ENCODE measurements at regions not wholly inside any gene's neighbourhood (a gene's known extent, or its start where the extent isn't known, plus 50 kb on each side); places are given as distances from the start of the nearest gene placed in this dataset.

DNA sequence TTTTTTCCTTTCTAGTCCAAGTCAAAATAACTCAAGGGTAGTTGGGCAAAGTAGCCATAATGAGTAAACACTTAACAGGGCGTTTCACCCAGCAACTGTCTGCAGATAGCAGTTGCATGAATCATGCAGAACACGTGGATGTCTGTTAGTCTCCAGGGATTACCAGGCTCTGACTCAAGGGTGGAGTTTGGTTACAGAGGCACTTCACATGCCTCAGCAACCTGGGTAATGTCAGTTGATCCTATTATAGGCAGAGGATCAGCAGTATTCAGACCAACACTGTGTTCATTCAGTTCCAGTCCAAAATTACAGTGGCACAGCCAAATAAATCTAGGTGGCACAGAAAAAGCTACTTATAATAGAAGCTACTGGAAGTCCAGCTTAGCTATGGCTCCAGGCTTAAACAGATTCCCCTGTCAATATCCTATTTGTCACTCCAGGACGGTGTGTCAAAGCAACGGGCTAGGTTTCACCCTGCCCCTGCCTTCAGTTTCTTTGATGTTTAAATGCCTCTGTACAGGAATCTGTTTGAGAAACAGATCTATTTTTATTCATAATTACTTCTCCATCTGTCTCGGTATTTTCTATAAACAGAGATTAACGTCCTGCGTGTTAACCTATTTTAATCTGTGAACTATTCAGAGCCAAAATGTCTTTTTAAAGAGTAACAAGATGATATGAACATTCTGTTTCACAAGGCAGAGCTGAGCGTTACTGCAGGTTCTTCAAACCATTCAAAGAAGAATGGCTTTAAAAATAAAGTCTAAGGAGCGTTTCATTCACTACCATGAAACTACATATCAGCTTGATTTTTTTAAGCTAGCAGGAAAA, 162.6 kb upstream of the AKR1E2 start:
- DNase-seq: peak in 1 of 2 donors; percentile 20

DNA sequence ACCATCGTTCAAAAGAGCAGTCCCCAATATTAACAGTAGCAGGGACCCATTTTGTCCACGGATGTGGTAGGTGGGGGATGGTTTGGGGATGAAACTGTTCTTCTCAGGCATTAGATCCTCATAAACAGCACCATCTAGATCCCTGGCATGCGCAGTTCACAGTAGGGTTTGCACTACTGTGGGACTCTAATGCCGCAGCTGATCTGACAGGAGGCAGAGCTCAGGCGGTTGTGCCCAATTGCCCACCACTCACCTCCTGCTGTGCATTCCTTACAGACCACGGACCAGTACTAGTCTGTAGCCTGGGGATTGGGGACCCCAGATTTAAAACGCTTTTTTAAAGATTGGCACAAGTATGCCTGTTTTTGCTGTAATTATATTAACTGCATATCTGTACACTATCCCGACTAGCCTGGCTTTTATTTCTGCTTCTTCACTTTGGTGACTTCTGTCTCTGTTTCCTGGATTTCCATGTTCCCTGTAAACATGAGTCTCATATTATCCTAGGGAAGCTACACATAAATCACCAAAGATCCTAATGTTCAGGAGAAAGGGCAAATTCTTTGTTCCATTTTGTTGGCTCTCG, 163.3 kb upstream of the AKR1E2 start:
- no peak for DNase-seq

DNA sequence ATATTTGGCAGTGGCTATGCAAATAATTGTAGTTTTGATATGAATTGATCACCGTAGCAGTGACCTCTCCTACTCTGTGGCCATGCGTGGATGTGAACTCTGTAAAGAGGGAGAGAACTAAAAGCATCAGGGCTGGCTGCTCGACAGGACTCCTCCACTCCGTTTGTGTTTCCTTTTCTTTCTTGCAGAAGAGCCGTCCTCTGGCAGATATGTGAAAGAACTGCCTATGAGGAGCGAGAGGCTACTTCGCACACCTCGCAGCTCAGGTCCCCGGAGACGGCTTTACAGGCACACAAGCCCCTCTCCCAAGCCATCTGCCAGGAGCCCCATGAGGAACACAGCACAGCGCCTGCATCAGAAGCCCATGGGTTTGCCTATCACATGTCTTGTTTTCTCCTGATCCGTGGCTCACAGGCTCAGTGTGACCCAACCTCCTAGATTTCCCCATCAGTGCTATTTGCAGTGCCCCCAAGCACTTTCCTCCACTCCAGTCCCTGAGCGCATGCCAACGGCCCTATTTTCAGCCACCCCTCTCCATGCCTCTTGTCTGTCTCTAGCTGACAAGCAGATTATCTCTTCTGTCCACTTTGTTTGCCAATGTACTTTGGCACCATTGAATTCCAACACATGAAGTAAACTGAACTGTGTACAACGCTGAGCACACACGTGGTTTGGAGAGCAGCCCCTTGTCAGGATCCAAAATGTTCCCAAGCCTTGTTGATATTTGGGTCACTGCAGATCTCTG, 164.3 kb upstream of the AKR1E2 start:
- DNase-seq: no peak

DNA sequence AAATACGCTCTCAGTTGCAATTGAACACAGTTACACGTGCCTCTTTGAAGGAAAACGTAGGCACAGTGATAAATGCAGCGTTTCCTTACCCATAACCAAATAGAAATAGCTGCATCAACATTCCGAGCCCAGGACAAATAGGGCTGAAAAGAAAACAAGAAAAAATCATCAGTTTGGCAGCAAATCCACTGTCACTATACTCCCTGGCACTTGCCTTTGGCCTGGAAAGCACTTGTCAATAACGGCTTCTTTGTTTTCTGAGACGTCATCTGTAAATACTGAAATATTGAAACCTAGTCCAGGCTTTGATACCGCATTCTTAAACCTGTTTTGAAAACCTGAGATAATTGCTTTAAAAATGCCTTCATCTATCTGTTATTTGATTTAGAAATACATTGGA, 167.2 kb upstream of the AKR1E2 start:
- DNase-seq: no peak

DNA sequence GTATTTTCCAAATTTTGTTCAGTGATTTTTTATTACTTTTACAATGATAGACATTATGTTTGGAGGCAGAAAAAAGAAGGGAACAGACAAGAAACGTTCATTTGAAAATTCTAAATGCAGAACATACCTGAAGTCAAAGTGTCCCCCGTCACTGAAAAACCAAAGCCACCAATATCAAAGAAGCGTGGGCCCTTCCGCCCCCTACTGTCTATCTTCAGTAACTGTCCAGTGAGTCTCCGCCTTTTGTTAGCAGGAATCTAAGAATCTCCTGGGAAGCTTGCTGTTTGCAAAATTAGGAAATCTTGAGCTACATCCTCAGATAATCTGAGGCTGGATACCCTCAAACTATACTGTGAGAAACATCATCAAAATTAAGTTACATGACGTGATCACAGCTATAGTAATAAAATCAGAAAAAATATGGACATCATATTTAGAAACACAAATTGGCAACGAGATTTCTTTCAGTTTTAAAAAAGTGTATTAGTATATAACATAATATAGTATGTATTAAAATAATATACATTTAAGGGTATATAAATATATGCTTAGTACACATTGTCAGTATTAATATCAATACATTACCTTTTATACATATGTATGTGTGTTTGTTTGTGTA, 169.3 kb upstream of the AKR1E2 start:
- peak in 1 of 2 donors; percentile 33 for DNase-seq

DNA sequence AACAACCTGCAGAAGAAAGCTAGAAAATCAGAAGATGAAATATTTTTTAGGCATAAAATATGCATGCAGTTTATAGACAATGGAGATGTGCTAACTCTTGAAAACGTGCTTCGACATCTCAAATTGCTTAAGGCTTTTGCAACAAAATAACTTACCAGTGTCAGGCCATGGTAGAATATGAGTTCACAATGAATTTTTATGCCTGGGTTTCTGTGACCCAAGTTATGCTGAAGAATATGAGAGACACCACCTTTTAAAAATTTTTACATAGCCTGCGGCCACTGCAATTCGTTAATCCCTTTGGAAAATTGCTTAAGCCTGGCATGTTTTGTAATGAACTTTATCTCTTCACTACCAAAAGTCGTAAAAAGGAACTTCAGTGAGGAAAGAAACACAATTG, 170.1 kb upstream of the AKR1E2 start:
- no peak for DNase-seq

DNA sequence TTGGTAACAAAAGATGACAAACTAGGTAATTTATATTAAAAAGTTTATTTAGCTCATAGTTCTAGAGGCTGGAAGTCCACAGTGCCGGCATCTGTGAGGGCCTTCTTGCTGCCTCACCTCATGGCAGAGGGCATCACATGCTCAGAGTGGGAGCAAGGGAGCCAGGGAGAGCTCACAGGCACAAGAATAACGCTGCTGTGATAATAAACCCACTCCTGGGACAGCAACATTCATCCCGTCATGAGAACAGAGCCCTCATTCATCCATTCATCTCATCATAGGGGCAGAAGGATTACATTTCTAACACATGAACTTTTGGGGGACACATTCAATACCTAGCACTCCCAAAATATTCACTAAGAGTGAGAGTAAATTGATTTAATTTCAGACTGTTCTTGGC, 170.6 kb upstream of the AKR1E2 start:
- DNase-seq: no peak

DNA sequence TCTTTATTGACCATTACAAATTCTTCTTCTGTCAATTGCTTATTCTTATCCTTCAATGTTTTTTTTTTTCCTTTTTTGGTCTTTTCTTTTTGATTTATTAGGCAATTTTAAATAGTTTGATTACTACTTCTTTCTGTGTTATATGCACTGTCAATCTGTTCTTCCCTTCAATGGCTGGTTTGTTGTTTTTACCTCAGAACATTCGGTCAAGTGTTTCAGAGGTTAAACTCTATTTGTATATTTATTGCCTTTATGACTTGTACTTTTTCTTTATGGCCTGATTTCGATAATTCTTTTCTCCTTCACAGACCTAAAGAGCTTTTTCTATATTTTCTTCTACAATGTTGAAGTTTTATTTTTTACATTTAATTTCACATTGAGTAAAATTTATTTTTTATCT, 171.5 kb upstream of the AKR1E2 start:
- DNase-seq: no peak

DNA sequence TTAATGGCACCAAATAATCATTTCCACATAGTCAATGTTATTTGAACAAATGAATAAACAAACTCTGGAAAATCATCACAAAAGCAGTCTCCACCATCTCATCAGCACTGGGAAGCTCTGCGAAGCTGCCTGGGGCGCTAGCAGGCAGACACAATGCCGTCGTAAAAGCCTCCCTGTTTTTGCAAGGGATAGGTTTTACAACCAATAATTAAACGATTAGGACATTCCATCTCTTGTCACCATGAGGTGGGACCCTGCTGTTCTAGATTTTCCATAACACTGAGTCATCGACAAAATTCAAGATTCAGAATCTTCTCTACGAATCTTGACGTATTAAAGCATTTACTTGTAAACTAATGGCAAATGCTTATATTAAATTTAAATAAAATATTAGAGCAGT, 172.8 kb upstream of the AKR1E2 start:
- DNase-seq: no peak

DNA sequence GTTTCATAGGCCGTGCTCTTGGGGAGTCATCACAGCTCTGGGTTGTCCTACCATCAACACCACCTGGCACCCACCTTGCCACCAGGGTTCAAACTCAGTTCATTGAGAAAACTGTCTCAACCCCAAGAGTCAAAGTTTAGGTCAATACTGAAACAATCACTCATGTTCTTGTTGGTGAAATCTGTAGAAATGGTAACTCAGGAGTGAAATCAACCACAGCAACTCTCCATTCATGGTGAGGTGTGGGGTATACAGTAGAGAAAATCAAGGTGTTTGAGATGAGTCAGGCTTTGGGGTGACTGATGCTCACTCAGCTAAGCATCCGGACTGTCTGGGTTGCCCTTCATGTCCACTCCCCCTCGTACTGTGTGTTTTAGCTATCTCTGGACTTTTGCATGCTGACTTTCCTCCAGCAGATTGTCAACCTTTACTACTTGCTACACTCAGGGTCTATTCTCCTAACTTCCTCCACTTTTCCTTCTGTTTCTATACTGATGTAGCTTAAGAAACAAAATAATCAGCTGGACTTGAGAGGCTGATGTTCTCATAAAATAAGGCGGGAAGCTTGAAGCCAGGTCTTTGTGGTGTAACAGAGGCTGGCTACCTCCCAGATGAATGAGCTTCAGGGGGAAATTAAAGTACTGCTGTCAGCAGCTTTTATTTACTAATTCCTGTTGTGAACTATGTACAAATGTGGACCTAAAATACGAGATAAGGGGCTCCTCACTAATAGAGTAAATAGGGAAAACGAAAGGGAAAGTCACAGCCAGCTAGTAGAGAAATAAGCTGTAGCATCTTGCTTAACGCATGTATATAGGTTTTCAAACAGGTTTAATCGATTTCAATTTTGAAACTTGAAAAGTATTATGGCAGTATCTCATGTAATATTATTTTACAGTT, 173.6 kb upstream of the AKR1E2 start:
- no peak for DNase-seq

DNA sequence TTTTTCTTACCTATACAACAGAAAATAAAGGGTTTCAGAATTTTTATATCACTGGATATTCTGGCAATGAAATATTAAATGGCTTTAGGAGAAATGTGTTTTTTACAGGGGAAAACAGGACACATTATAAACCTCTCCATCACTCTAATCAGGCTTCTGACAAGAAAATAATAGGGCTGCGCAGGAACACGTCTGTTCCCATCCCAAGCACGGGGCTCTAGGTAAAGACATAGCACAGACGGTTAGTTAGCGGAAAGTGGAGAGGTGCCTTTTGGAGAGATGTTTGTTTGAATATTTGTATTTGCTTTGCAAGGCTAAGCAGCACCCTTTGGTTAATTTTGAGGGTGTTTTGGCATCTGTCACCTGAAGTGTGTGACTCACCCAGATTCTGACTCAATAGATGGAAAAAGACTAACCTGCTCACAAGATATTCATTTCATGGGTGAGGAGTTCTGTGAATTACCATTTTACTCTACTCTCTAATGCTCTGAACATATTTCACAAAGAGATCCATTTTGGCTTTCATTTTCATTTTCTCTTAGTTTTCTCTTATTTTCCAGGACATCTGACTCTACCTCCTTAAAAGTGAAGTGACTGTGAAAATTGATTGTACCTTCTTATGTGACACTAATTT, 174.5 kb upstream of the AKR1E2 start:
- no peak for DNase-seq

DNA sequence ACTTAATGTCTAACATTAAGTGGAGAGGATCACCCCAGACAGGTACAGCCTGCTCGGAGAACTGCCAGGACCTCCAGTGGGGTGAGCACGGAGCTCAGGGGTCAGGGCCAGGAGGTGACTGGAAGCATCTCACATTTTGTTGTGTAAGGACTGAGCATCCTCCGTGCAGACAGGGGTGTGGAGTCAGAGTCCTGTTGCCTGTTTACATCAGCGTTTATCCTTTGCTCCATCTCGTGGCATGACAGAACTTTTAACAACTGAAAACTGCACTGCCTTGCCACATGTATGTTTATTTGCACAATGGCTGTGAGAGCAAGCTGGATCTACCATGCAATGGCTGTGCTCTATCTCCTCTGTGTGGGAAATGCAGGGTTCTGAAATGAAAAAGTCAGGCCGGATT, 175.4 kb upstream of the AKR1E2 start:
- DNase-seq: no peak

DNA sequence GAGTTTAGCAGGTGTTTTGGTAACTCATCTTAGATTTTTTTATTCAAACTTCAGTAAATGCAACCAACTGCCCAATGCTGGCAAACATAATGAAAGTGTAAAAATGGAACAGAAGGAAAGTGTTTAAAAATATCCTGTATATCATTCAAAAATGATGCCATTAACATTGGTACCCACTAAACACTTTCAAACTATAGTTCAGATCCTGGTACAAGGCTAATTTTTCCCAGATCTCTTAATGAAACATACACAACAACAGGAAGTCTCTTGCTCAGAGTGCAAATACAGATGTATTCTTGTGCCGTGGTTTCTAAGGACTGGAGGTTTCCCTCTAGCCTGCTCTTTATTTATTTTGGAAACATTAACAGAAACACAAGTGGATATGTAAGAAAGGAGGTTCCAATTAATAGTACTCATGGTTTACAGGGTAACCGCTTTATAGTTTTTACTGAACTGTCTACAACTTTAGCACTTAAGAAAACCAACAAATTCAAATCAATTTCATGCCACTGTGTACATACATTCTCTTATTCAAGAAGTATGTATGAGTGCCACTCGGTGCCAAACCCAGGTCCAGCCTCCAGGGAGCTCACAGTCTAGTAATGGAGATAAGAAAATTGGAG, 176.0 kb upstream of the AKR1E2 start:
- DNase-seq: peak in 1 of 2 donors; percentile 15

DNA sequence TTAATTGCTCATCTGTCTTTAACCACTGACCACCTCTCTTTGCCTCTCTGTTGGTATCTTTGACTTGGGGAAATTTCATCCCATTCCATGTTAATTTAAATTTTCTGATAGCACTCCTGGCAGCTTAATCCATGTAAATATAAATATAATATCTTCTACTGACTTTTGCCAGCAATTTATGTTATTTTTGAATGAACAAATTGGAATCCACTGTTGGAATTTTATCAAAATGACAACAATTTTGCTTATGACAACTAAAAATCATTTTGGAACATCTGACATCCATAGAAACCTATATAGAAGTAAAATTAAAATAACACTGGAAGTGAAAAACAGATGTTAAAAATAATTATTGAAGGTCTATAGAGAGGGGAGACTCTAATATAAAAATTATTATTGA, 176.5 kb upstream of the AKR1E2 start:
- DNase-seq: no peak

DNA sequence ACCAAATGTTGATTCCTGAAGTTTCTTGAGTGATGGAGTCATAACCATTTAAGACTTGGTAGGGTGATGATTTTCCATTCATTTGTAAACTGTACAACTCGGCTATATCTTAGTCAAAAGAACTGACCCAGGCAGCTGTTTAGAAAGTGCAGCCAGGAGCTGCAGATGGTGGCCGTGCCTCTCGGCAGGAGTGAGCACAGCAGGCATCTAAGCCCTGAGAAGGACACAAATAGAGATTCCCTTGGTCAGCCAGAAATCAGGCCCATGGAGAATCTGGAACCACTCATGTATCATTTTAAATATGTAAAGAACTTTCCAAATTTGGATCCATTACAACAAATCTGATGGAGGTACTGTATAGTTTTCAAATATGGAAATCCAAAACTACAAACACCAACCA, 177.0 kb upstream of the AKR1E2 start:
- DNase-seq: no peak

DNA sequence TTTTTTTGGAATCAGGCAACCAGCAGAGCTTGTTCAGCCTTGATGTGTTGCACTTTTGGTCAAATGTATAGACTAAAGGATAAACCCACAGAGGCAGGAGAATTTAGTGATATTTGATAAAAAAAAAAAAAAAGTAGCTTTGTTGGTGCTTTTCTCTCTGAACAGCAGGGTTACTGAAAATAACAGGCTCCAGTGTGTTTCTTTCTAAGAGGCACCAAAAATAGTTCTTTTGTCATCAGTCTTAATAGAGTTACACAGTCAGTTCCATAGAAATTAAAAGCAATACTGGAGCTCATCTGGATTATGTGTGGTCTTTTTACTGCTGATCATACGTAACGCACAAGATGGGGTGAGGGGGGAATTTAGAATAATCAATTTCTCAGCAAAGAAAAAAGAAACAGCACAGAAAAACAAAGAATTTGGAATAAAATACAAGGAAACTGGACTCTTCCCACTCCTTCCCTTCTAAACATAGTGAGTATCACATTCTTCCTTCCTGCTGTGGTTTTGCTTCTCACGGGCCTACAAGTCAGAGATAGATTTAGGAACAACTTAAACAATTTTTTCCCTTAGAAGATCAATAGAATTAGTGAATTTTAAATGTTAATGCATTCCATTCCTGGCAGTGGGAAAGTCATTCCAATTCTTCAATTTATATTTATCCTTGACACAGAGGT, 178.8 kb upstream of the AKR1E2 start:
- DNase-seq: no peak

DNA sequence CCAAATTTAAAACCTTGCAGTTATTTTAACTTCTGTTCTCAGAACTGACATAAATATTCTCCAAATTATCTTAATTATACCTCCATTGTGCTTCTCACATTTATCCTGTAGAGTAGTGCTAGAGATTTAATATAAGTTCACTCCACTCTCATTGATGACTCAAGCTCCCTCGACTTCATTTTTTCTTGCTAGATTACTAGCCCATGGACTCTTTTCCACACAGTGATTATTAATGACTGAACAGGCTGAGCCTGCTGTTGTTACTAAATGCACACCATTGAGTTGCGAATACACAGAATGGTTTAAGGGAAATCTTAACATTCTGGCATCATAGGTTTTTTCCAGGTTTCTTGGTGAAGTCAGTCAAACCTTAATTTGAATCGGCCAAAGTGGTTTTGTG, 179.5 kb upstream of the AKR1E2 start:
- no peak for DNase-seq

DNA sequence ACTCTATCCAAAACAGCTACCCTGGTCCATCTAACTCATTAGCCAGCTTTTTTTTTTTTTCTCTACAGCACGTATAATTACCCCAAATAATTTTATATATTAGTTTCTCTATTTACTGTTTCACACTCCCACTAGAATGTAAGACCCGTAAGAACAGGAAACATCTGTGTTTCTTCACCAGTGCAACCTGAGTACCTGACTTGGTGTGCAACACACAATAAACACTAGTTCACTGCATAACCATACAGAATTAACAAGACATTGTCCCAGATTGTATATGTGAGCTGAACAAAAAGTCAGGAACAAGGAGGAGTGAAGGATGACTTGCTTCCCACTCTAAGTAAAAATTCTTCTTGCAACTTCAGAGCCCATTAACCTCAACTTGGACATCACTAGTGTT, 180.2 kb upstream of the AKR1E2 start:
- DNase-seq: no peak

DNA sequence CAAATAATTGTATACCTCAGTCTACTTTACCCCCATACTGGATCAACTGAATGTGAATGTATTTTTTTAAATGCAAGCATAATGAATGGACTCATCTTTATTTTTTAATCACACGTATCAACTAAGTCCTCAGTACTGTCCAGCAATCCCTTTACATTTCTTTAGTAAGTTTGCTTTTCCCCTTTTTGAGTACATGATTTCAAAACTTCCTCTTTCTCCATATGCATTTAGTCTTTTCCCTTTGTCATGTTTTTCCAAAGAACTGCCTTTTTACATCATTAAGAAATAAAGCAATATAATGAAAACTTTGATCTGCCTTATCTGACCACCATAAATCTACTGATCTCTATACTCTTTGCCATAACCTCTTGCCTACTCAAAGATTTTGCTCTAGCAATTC, 182.5 kb upstream of the AKR1E2 start:
- no peak for DNase-seq

DNA sequence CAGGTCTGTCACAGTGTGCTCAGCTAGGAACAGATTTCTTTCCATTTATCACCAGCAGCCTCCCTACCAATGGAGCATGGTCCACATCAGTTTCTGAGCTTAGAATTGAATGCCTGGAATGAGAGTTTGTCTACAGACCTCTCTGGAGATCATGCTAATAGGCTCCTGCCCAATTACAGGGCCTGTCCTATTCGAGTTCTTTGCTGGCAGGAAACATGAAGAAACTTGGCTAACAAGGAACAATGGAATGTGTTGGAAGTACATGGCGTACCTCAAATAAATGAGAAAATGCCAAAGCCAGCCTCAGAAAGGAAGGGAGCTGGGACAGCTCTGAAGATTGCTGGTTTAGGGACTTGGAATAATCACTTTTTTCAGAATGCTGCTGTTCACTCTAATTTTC, 186.0 kb upstream of the AKR1E2 start:
- no peak for DNase-seq

Data from right lung (tissue), 2 donors.